IMR-90 (cell line): ENCODE measurements at regions not wholly inside any gene's neighbourhood (a gene's known extent, or its start where the extent isn't known, plus 50 kb on each side); places are given as distances from the start of the nearest gene placed in this dataset.

ENCODE experiments used
- ATAC-seq: fragments of 200-7000 bp; cut with Tn5 transposase; 2 replicates; pipeline ENCODE4 v1.9.1; 2020; ENCODE audit warnings: low read depth, mild to moderate bottlenecking, moderate library complexity
- BruUV-seq: library from RNA; stranded (reverse); fragments of 400-500 nt; replicated peaks from 2 replicates; lab custom pipeline; 2021; lab: Mats Ljungman, UMichigan
- CTCF ChIA-PET: fragments of 300-600 bp; formaldehyde crosslinking; extraction: SDS; loops from one replicate; lab custom pipeline; 2021; ENCODE audit warnings: antibody characterized with exemption; lab: Yijun Ruan, JAX
- POLR2A ChIA-PET: fragments of 300-600 bp; sonication (Branson Sonifier 250); formaldehyde crosslinking; loops from one replicate; lab custom pipeline; 2022; ENCODE audit warnings: antibody characterized with exemption; ENCODE audit not compliant: unreplicated experiment; lab: Charles Lee
- DNase-seq: peaks from one replicate; pipeline ENCODE4 v3.0.0; 2013
- H2AFZ ChIP-seq: replicated peaks from 2 replicates; pipeline ENCODE3; 2013; ENCODE audit warnings: low read length, mild to moderate bottlenecking; ENCODE audit not compliant: poor library complexity
- H2AK5ac ChIP-seq: 2 replicates; pipeline ENCODE4 v1.6.1; 2013; ENCODE audit warnings: low read depth, low read length, inconsistent platforms
- H2AK9ac ChIP-seq: replicated peaks from 2 replicates; pipeline ENCODE3; 2013; ENCODE audit warnings: mild to moderate bottlenecking, low read depth, low read length, moderate library complexity; ENCODE audit not compliant: poor library complexity
- H2BK120ac ChIP-seq: 2 replicates; pipeline ENCODE4 v1.6.1; 2013; ENCODE audit warnings: low read depth, low read length, inconsistent platforms
- H2BK15ac ChIP-seq: 3 replicates; pipeline ENCODE4 v1.6.1; 2013; ENCODE audit warnings: low read depth, low read length, inconsistent platforms
- H2BK20ac ChIP-seq: 2 replicates; pipeline ENCODE4 v1.6.1; 2013; ENCODE audit warnings: low read depth, mild to moderate bottlenecking, inconsistent platforms, low read length, moderate library complexity
- H2BK5ac ChIP-seq: 2 replicates; pipeline ENCODE4 v1.6.1; 2013; ENCODE audit warnings: mild to moderate bottlenecking, low read depth, low read length, inconsistent platforms; ENCODE audit not compliant: poor library complexity, severe bottlenecking
- H3K14ac ChIP-seq: replicated peaks from 2 replicates; pipeline ENCODE4 v1.6.1; 2013; ENCODE audit warnings: low read depth, low read length, inconsistent platforms
- H3K18ac ChIP-seq: 2 replicates; pipeline ENCODE4 v1.6.1; 2013; ENCODE audit warnings: low read depth, low read length, control low read depth
- H3K23ac ChIP-seq: 2 replicates; pipeline ENCODE4 v1.6.1; 2013; ENCODE audit warnings: low read depth, low read length, inconsistent platforms
- H3K27ac ChIP-seq: 2 replicates; pipeline ENCODE4 v1.5.1; 2013; ENCODE audit warnings: mild to moderate bottlenecking, control low read depth, low read length; ENCODE audit not compliant: insufficient read depth
- H3K27me3 ChIP-seq: 2 replicates; pipeline ENCODE4 v1.6.1; 2013; ENCODE audit warnings: low read length; ENCODE audit not compliant: control insufficient read depth, insufficient read depth
- H3K36me3 ChIP-seq: 2 replicates; pipeline ENCODE4 v1.6.1; 2013; ENCODE audit warnings: low read length, mixed read lengths; ENCODE audit not compliant: control insufficient read depth, insufficient read depth
- H3K4ac ChIP-seq: 2 replicates; pipeline ENCODE4 v1.6.1; 2013; ENCODE audit warnings: low read depth, low read length, inconsistent platforms
- H3K4me1 ChIP-seq: 2 replicates; pipeline ENCODE4 v1.6.1; 2013; ENCODE audit warnings: low read length, mixed read lengths; ENCODE audit not compliant: control insufficient read depth, insufficient read depth
- H3K4me2 ChIP-seq: 2 replicates; pipeline ENCODE4 v1.6.1; 2013; ENCODE audit warnings: low read depth, mild to moderate bottlenecking, control low read depth, low read length, moderate library complexity
- H3K4me3 ChIP-seq: 2 replicates; pipeline ENCODE4 v1.5.1; 2013; ENCODE audit warnings: low read depth, mild to moderate bottlenecking, control low read depth, low read length, moderate library complexity; ENCODE audit not compliant: insufficient read depth
- H3K56ac ChIP-seq: 2 replicates; pipeline ENCODE4 v1.6.1; 2013; ENCODE audit warnings: low read length, inconsistent platforms; ENCODE audit not compliant: insufficient read depth; ENCODE audit errors: extremely low read depth
- H3K79me1 ChIP-seq, 2 experiments: 2 replicates each; pipeline ENCODE4 v1.6.1; 2013; ENCODE audit warnings: low read length in 2 of 2, inconsistent platforms in 1 of 2, low read depth in 1 of 2
- H3K9ac ChIP-seq: 2 replicates; pipeline ENCODE4 v1.6.1; 2013; ENCODE audit warnings: low read depth, low read length, control low read depth
- H3K9me1 ChIP-seq: 2 replicates; pipeline ENCODE4 v1.6.1; 2013; ENCODE audit warnings: low read length, inconsistent platforms; ENCODE audit not compliant: insufficient read depth
- H3K9me3 ChIP-seq: 2 replicates; pipeline ENCODE4 v1.6.1; 2013; ENCODE audit warnings: low read length; ENCODE audit not compliant: control insufficient read depth, insufficient read depth
- H4K20me1 ChIP-seq: 2 replicates; pipeline ENCODE4 v1.6.1; 2013; ENCODE audit warnings: low read length, inconsistent platforms; ENCODE audit not compliant: insufficient read depth
- H4K5ac ChIP-seq: 2 replicates; pipeline ENCODE4 v1.6.1; 2013; ENCODE audit warnings: mild to moderate bottlenecking, low read depth, low read length, control low read depth
- H4K8ac ChIP-seq, 2 experiments: 2 replicates each; pipeline ENCODE4 v1.6.1; 2013; ENCODE audit warnings: low read depth in 2 of 2, low read length in 2 of 2, control low read depth in 1 of 2, inconsistent platforms in 1 of 2
- H4K91ac ChIP-seq: 2 replicates; pipeline ENCODE4 v1.6.1; 2013; ENCODE audit warnings: low read depth, low read length, inconsistent platforms; ENCODE audit not compliant: insufficient read depth
- BHLHE40 ChIP-seq: fragments of 150-350 bp; IDR thresholded peaks from 2 replicates; pipeline ENCODE4 v1.6.1; 2016; ENCODE audit warnings: mild to moderate bottlenecking, low read depth, low read length
- CEBPB ChIP-seq: IDR thresholded peaks from 2 replicates; pipeline ENCODE4 v1.6.1; 2012; ENCODE audit warnings: low read depth, low read length, improper control_type of control experiment
- CHD1 ChIP-seq: IDR thresholded peaks from 2 replicates; pipeline ENCODE4 v1.6.1; 2012; ENCODE audit warnings: low read depth, low read length, improper control_type of control experiment
- CTCF ChIP-seq: conservative IDR thresholded peaks from 2 replicates; pipeline ENCODE4 v1.5.1; 2012; ENCODE audit warnings: mild to moderate bottlenecking, low read depth, low read length, improper control_type of control experiment
- ELK1 ChIP-seq: fragments of 150-350 bp; IDR thresholded peaks from 2 replicates; pipeline ENCODE4 v1.6.1; 2016; ENCODE audit warnings: low read depth, mild to moderate bottlenecking, low read length, moderate library complexity, borderline replicate concordance
- FOS ChIP-seq: fragments of 150-350 bp; IDR thresholded peaks from 2 replicates; pipeline ENCODE4 v1.6.1; 2016; ENCODE audit warnings: low read depth, low read length
- MAFK ChIP-seq: IDR thresholded peaks from 2 replicates; pipeline ENCODE4 v1.6.1; 2012; ENCODE audit warnings: low read depth, low read length, improper control_type of control experiment
- MAZ ChIP-seq: IDR thresholded peaks from 2 replicates; pipeline ENCODE4 v1.6.1; 2012; ENCODE audit warnings: low read depth, mild to moderate bottlenecking, low read length, improper control_type of control experiment, moderate library complexity, borderline replicate concordance
- MXI1 ChIP-seq: IDR thresholded peaks from 2 replicates; pipeline ENCODE4 v1.6.1; 2012; ENCODE audit warnings: low read depth, mild to moderate bottlenecking, low read length, moderate library complexity, borderline replicate concordance
- NFE2L2 ChIP-seq: fragments of 150-350 bp; IDR thresholded peaks from 2 replicates; pipeline ENCODE4 v1.6.1; 2016; ENCODE audit warnings: low read depth, mild to moderate bottlenecking, low read length
- POLR2A ChIP-seq: IDR thresholded peaks from 2 replicates; pipeline ENCODE4 v1.6.1; 2012; ENCODE audit warnings: mild to moderate bottlenecking, low read depth, low read length
- RFX5 ChIP-seq: IDR thresholded peaks from 2 replicates; pipeline ENCODE4 v1.8.0; 2012; ENCODE audit warnings: low read depth, mild to moderate bottlenecking, low read length, moderate library complexity
- SMC3 ChIP-seq: fragments of 150-350 bp; IDR thresholded peaks from 2 replicates; pipeline ENCODE4 v1.6.1; 2016; ENCODE audit warnings: low read depth, mild to moderate bottlenecking, antibody characterized with exemption, low read length, moderate library complexity
- USF2 ChIP-seq: fragments of 150-350 bp; IDR thresholded peaks from 2 replicates; pipeline ENCODE4 v1.6.1; 2017; ENCODE audit warnings: mild to moderate bottlenecking, antibody characterized with exemption, low read length, low read depth
- WGBS, 2 experiments: methylation state at CpG; one replicate each; pipeline versions ENCODE4 v1.1.5 to v1.1.7; 2013; ENCODE audit warnings: missing lambda C conversion rate in 2 of 2; ENCODE audit not compliant: insufficient read length in 1 of 2; ENCODE audit errors: extremely low coverage in 2 of 2; 5-methylcytosine and 5-hydroxymethylcytosine counted together
- dilution Hi-C: fragments of 300-500 bp; cut with HindIII; formaldehyde crosslinking; loops from one replicate; pipeline ENCODE4 v1.14.3; 2018; ENCODE audit warnings: low sequenced_read_pairs; ENCODE audit not compliant: unreplicated experiment
- in situ Hi-C: fragments of 300-500 bp; cut with MboI; formaldehyde crosslinking; loops from 3 replicates; pipeline ENCODE4 v1.14.3; 2019; ENCODE audit warnings: low sequenced_read_pairs, inconsistent platforms, mixed read lengths
- intact Hi-C: fragments of 100-400 bp; cut with micrococcal nuclease; formaldehyde crosslinking; loops from 2 replicates; pipeline ENCODE4 v1.10.0; 2022

- in situ Hi-C loops: loop anchor here (10.0 kb wide), 1 partner anchor 122 kb away; the partner anchor contains the start of gene SLC39A10
- Histone ChIP-seq H2BK120ac (peak overlapping the region; percentile 94), H3K36me3 (no peaks in the 10 kb centered on the region), H2AK9ac (no peak overlapping the region), H2AK5ac (peak overlapping the region; percentile 92), H2BK20ac (peak overlapping the region; percentile 96), H3K4me1 (peaks cover 11% of the 10 kb centered on the region), H3K18ac (peak overlapping the region; percentile 100), H2BK15ac (peak overlapping the region; percentile 89), H3K4me3 (peak overlapping the region; percentile 53; the same call in 1 of the 2 replicates), H3K9me1 (peaks cover 10% of the 10 kb centered on the region; the same call in 1 of the 2 replicates), H3K9me3 (no peaks in the 10 kb centered on the region), H2AFZ (peak overlapping the region; percentile 45), H4K91ac (peak overlapping the region; percentile 95), H3K27ac (peak overlapping the region; percentile 97), H3K9ac (peak overlapping the region; percentile 99), H3K56ac (peak overlapping the region; percentile 99), H3K27me3 (no peaks in the 10 kb centered on the region), H3K14ac (peak overlapping the region; percentile 93), H4K5ac (peak overlapping the region; percentile 95), H3K4me2 (peak overlapping the region; percentile 95), H3K79me1 (peaks cover 8 to 22% of the 10 kb centered on the region in 2 experiments; a peak in 3 of 4 replicates), H4K20me1 (no peaks in the 10 kb centered on the region), H3K4ac (peak overlapping the region; percentile 83), H2BK5ac (peak overlapping the region; percentile 97), H4K8ac (peak overlapping the region; percentile 78 to 96), H3K23ac (peak overlapping the region; percentile 77)
- intact Hi-C loops: loop anchor here (2.0 to 10.0 kb wide), 2 partner anchors 124 to 402 kb away; partner anchors contain the start of gene SLC39A10
- POLR2A ChIA-PET: interaction anchor here (0.7 to 1.1 kb wide), 3 partner anchors 33 to 127 kb away, joined by 3 to 5 read pairs (median 3); partner anchors contain the start of gene SLC39A10
- DNase-seq (peak; percentile 63), ATAC-seq (peak; percentile 27; the same call in 1 of the 2 replicates)
- dilution Hi-C loops: no loop called here
- CTCF ChIA-PET: interaction anchor here (0.7 to 2.4 kb wide), 4 partner anchors 19 to 487 kb away, joined by 3 to 8 read pairs (median 4); no protein-coding TSS in a partner anchor
- BruUV-seq: no TSS peak
- no CpG with 5 or more reads among the region's 5 CpGs for WGBS, 2 experiments
- TF ChIP-seq CHD1: no peak
- TF ChIP-seq MAZ: no peak
- no peak for TF ChIP-seq ELK1
- TF ChIP-seq POLR2A: no peak
- no peak for TF ChIP-seq CEBPB
- TF ChIP-seq BHLHE40: no peak
- no peak for TF ChIP-seq CTCF
- TF ChIP-seq MXI1: no peak
- no peak for TF ChIP-seq SMC3
- no peak for TF ChIP-seq NFE2L2
- TF ChIP-seq FOS: no peak
- no peak for TF ChIP-seq MAFK
- TF ChIP-seq RFX5: no peak
- TF ChIP-seq USF2: no peak
Measured at GRCh38 chr2:195532628-195533271, 124.3 kb upstream of the SLC39A10 start.
